ENCODE measurements at regions not wholly inside any gene's neighbourhood (a gene's known extent, or its start where the extent isn't known, plus 50 kb on each side); places are given as distances from the start of the nearest gene placed in this dataset.

DNA sequence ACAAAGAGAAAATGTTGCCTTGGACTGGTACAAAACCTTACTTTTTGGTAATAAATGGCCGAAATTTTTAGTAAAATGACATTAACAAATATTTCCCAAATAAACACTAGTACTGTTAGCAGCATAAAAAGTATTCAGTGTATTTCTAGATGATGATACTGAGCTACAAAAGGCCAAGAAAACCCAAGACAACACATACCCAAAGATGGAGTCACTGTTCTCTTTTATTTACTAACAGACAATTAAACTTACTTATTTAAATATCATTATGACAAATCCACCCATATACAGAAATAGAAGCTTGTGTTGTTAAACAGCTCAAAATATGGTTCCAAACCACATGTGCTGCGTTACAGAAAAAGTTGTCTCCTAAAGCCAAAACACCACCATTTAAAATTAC, 239.9 kb downstream of the ZEB2 start:
- no peak for DNase-seq

DNA sequence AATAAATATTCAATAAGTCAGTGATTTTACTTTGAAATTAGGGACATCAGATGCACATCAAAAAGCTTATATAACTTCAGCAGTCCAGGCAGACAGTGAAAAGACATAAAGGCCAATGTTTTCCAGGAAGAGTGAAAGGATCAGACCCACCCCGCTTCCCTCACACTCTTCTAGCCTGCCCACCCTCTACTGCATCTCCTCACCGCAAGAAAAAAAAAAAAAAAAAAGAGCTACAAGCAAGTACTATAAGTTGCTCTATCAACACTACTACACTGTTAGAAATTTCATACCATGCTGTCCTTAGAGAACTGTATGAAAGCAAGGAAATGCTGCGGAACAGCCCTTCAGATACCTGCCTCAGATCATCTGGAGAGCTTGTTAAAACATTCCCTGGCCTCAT, 240.8 kb downstream of the ZEB2 start:
- DNase-seq: no peak

DNA sequence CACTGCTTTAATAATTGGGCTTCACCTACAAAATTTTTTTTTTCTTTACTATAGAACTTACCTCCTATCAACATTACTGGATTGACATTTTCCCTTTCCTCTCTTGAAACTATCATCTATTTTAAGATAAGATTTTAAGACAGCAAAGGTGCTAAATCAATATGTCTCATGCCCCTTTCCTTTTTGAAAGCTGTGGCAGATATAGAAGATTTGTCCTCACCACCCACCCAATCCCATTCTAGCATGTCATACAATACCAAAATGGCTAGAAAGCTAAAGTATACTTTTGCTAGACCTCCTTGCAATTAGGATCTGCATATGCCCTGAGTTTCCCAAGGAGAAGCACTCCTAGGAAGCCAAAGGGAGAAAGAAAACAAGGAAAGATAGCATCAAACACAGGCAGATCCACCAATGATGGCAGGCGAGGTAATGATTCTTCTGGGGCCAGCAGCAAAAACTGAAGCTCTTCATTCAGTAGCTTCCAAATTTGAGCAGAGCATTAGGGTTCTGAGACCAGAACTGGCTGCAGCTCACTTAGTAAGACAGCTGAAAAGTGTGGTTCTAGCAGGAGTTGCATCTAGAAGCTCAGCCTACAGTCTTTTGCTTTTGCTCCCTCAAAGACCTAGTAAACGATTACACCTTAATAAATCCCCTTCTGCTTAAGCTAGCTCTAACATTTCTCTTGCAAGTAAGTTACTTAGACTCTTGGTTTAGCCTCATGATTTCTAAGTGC, 242.1 kb downstream of the ZEB2 start:
- DNase-seq: no peak

DNA sequence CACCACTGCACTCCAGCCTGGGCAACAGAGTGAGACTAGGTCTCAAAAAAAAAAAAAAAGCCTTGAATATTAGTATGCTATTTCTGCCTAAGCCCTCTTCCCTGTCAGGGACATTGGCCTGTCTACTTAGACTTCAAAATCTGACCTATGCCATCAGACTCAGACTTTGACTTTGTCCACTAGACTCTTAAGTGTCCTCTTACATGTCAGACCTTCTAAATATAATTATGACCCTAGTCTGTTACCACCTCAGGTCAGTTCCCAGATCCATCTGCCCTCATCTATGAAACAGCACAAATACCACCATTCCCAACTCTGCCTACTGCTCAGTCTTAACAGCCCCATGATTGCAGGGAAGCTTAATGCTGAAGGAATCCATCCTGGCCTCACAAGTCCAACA, 244.6 kb downstream of the ZEB2 start:
- DNase-seq: no peak

DNA sequence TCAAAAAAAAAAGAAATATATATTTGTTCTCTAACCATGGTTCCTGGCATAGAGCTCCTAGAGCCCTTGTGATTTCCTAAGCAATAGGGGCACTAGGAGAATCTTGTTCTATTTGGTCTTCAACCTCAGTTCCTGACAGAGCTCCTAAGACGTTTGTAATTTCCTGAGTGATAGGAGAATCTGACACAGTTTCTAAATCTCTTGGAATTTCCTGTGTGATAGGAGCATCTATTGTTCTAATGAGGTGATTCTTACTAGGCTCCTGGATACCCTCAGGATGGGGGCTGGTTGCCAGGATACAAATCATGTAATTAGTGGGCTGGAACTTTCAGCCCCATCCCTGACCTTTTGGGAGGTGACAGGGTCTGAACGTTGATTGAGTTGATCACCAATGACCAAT, 245.8 kb downstream of the ZEB2 start:
- no peak for DNase-seq

DNA sequence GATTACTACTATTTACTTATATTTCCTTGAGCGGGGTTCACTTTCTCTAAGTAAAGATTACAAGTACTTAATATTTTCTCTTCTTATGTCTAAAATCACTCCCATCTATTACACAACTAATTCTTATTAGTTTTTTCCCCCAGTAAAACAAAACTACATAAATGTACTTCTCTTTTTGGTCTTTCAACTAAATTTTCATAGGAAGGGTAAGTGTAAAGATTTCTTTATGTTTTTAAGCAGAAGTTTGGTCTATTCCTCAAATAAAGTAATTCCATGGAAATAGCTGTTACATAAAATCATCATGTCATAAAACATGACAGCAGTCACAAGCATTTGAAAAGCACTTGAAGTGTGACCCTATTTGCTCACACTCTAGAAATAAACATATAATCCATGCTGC, 249.0 kb downstream of the ZEB2 start:
- no peak for DNase-seq

DNA sequence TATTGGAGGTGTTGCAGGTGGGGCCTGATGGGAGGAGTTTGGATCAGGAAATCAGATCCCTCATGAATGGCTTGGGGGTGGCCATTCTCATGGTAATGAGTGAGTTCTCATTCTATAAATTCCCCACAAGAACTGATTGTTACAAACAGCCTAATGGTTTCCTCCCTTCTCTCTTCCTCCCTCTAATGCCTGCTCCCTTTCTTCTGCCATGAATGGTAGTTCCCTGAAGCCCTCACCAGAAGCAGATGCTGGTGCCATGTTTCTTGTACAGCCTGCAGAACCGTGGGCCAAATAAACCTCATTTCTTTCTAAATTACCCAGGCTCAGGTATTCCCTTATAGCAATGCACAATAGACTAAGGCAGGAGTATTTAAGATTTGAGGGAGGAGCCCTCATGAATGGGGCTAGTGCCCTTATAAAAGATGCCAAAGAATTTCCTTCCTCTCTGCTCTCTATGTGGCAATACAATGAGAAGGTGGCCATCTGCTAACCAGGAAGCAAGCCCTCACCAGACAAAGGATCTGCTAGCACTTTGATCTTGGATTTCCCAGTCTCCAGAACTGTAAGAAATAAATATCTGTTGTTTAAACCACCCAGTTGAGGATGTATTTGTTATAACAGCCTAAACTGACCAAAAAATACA, 251.8 kb downstream of the ZEB2 start:
- no peak for DNase-seq

DNA sequence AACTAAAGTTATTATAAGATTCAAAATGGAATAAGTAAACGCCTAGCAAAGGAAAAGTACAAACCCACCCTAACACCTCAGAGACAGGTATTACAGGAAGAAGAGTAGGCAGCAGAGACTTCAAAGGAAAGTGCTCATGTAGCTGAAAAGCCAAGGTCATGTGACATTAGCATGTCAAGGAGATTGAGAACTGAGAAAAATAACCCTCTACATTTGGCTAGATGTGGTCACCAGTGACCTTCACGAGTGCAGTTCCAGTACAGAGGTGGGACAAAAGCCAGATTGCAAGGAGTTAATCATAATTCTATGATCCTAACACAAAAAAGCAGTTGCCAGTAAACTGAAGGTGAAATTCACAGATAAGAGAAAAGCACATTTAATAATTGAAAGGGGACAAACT, 252.7 kb downstream of the ZEB2 start:
- no peak for DNase-seq

DNA sequence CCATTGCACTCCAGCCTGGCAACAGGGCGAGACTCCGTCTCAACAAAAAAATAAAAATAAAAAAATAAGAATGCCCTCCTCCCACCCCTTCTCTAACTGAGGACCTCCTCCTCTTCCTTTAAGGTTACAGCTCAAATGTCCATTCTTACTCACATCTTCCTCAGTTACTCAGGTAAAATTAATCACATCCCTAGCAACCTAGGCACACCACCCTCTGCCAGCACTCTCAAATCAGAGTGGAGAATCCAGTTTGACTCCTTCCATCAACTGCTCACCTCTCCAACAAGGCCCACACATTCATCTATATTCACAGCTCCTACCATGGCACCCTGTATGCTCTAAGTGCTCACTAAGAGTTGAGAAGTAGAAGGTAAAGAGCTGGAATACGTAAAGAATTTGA, 254.3 kb downstream of the ZEB2 start:
- DNase-seq: no peak

DNA sequence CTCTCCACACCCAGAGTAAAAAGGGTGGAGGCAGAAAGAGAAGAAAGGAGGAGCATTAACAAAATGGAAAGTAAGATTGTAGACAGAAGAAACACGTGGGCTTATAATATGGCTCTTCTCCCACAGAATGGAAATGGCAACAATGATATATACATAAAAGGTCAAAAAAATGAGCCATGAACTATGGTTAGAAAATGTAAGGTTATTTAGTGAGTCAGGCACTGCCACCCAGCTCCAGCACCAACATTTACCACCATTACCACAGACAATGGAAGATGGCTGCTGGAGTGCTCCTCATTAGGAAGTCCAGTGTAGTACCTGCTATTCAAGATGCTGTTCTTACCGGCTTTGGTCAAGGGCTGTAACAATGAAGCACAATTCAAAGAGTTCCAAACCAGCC, 258.0 kb downstream of the ZEB2 start:
- no peak for DNase-seq

DNA sequence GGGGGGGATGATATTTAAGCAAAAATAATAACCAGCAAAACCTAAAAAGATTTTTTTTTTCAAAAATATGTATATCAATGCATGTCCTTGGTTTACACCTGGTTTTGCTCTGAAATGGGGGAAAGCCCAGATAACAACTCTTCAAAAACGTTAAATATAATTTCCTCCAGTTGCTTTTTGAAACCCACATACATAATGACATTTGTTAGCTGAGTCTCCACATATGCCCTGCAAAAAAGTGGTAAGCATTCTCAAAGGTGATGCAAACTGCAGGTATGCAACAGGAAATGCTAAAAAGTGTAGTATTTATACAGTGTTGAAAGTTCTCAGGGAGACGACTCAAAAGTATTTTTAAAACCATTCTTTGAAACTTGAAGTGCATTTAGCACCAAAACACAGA, 258.6 kb downstream of the ZEB2 start:
- no peak for DNase-seq

DNA sequence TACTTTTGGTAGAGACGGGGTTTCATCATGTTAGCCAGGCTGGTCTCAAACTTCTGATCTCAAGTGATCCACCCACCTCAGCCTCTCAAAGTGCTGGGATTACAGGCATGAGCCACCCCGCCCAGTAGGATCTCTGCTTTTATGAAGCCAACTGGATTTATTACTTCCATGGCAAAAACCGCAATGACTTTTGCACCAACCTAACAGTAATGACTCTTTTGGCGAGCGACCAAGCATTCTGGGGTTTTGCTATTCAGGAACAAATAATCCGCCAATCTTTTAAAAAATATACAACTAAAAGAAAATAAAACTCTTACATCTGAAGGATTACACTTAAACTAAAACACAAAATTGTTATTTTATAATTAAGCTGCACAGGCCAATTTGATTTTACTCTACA, 260.6 kb downstream of the ZEB2 start:
- DNase-seq: no peak

DNA sequence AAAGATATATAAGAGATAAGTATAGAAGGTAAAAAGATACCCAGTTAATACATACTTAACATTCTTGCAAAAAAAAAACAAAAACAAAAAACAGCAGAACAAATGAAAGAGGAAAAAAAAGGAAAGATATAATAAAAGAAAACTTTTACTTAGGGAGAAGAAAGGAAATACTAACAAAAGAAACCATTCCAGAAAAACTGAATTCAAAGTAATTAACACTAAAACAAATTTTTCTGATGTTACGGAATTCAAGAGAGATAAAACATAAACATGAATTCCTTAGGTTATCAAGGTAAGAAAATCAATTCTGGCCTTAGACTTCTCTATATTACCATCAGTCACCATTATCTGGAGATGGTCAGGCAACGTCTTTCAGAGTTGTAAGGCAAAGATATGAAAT, 261.8 kb downstream of the ZEB2 start:
- DNase-seq: no peak

DNA sequence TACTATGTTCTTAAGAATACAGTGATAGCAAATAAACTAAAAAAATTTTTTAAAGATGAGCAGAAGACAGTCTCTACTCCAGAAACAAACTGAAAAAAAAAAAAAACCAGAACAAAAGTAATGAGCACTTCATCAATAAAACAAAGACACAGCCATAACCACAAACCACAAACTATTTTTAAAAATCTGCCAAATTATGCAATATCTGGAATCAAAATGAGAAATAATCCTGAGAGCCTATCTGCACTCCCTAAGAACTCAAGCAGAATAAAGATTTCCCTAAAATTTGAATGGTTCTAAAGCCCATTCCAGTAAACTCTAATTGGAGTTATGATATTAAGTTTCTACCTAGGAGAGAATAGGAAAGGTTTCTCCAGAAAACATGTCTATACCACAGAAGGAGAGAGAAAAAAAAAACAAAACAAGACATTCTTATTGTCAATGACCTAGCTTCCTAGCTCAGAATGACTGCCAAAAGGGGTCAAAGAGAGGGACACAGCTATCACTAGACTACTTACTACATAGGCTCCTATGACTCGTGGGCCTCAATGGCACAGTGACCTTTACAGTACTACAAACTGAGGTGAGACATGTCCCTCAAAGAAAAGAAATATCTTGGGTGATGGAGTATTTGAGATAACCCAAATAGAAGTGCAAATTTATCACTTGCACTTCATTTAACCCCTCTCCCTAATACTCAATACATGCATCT, 262.8 kb downstream of the ZEB2 start:
- DNase-seq: no peak

DNA sequence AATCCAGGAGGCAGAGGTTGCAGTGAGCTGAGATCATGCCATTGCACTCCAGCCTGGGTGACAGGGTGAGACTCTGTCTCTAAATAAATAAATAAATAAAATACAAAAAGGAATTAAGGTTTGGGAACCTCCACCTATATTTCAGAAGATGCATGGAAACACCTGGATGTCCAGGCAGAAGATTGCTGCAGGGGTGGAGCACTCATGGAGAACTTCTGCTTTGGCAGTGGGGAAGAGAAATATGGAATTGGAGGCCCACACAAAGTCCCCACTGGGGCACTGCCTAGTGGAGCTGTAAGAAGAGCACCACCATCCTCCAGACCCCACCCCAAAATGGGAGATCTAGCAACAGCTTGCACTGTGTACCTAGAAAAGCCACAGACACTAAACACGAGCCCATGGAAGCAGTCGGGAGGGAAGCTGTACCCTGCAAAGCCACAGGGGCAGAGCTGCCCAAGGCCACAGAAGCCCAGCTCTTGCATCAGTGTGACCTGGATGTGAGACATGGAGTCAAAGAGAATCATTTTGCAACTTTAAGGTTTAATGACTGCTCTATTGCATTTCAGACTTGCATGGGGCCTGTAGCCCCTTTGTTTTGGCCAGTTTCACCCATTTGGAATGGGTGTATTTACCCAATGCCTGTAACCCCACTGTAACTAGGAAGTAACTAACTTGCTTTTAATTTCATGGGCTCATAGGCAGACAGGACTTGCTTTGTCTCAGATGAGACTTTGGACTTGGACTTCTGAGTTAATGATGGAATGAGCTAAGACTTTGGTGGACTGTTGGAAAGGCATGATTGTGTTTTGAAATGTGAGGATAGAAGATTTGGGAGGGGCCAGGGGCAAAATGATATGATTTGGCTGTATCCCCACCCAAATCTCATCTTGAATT, 265.3 kb downstream of the ZEB2 start:
- no peak for DNase-seq

DNA sequence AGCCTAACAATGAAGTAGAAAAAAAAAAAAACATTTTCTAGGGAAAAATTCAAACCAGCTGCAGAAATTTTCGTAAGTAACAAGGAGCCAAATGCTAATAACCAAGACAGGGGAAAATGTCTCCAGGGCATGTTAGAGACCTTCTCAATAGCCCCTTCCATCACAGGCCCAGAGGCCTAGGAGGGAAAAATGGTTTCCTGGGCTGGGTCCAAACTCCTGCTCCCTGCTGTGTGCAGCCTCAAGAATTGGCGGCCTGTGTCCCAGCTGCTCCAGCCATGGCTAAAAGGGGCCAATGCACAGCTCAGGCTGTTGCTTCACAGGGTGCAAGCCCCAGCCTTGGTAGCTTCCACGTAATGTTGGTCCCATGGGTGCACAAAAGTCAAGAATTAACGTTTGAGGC, 266.2 kb downstream of the ZEB2 start:
- no peak for DNase-seq

DNA sequence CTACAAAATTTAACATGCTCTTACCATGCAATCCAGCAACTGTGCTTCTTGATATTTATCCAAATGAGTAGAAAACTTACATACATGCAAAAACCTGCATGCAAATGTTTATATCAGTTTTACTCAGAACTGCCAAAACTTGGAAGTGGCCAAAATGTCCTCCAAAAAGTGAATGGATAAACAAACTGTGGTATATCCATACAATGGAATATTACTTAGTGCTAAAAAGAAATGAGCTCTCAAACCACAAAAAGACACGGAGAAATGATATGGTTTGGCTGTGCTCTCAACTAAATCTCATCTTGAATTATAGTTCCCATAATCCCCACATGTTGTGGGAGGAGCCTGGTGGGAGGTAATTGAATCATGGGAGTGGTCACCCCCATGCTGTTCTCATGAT, 267.2 kb downstream of the ZEB2 start:
- no peak for DNase-seq

DNA sequence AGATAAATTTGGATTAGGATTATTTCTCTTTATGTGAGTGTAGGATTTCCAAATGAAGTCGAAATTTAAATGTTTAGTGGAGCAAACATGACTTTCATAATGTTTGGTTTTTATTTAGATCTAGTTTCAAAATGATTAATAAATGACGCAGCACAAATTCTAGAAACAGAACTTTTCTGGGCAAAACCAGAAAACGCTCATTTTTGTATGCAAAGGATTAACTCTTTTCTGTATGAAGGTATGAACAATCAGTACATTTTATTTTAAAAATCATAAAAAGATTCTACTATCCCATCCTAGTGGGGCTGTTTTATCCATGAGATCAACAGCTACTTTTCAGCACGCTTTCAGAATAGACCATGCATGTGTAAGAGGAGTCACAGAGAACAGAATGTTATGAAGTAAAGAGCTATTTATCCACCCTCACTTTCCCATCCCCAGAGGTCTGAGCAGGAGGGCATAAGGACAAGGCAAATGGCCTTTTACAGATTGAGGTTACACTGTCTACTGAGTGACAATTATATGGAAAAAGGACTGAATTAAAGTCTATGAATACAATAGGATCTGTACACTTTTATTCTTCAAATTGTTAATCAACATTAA, 270.8 kb downstream of the ZEB2 start:
- no peak for DNase-seq

DNA sequence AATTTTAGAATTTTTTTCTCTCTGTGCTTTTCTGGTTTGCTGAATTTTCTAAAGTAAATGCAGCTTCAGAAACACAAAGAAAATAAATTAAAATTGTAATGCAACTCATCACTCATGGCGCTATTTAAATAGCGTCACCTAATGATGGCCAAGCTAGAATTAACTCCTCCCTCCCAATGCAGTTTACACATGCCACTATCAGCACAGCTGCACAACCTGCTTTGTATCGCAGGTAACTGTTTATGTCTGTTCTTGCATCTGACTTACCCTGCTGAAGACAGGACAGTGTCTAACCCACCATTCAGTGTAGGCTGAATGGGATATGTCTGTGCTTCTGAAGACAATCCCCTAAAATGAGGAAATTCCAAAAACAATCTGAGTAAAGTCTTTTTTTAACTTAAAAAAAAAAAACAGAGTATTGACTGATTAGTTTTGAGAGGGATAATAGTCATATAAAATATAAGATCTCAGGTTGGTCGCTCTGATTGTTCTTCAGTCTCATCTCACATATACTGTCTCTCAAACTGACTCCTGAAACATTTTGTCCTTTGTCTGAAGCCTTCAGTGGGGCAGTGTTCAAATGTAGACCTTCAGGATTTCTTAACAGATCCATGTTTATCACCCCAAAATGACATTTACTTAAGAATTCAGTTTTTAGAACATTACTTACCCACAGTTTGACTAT, 271.4 kb downstream of the ZEB2 start:
- DNase-seq: no peak

DNA sequence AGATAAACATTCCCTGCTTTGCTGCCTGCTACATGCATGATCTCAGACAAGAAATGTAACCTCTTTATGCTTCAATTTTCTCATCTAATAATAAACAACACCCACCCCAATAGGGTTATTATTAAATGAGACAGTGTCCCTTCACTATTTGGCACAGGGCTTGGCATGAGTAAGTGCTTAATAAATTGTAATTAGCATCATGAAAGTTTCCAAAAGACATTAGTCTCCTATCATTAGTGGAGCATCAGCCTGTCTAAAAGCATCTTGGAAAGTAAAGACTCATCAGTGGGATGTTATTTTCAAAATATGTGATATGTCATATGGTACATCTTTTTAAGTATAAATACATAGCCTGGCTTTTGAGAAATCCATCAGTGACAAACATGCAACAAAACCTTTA, 275.0 kb downstream of the ZEB2 start:
- DNase-seq: no peak

DNA sequence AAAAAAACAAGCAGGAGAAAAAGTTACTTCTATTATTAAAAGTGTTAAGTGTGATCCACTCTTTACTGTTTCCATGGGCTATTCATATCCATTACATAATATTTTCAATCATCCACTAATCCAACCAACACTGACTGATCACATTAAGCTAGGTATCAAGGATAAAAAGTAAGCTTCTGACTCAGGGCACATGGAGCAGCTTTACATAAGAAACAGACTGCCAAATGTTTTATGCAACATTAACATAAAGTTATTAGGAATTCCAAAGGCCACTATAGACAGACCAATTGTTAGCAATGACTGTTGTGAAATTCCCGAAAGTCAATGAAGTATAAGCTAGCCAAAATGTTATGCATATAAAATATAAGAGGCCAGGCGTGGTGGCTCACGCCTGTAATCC, 277.6 kb downstream of the ZEB2 start:
- DNase-seq: no peak

DNA sequence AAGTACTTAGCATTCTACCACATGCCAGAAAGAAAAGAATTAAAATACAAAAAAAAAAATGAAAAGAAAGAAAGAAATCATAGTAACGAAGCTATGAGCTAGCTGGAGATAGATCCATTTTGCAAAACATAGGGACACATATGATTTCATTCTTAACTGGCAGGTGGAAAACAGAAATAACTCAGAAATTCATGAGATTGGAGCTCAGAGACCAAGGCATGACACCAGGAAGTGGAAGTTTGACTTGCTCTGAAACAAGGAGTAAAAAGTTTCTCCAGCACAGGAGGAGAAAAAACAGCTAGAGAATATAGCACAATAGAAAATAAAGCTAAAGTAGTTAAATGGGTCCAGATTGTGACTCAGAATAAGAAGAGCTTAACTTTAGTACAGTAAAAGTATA, 278.1 kb downstream of the ZEB2 start:
- DNase-seq: no peak
